ENCODE measurements at regions not wholly inside any gene's neighbourhood (a gene's known extent, or its start where the extent isn't known, plus 50 kb on each side); places are given as distances from the start of the nearest gene placed in this dataset.
"Not testable (repeated sequence)": the region's sequence is repeated elsewhere in the genome, so short reads cannot be mapped to it uniquely, and the experiment has no call there.

DNA sequence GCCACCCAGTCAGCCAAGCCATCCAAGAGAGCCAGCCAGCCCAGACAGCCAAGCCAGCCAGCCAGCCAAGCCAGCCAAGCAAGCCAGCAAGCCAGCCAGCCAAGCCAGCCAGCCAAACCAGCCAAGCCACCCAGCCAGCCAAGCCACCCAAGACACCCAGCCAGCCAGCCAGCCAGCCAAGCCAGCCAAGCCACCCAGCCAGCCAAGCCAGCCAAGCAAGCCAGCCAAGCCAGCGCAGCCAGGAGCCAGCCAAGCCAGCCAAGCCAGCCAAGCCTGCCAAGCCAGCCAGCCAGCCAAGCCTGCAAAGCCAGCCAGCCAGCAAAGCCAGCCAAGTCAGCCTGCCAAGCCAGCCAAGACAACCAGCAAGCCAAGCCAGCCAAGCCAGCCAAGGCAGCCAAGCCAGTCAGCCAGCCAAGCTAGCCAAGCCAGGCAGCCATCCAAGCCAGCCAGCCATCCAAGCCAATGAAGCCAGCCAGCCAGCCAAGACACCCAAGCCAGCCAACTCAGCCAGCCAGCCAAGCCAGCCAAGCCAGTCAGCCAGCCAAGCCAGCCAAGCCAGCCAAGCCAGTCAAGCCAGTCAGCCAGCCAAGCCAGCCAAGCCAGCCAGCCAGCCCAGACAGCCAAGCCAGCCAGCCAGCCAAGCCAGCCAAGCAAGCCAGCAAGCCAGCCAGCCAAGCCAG is 332.2 kb upstream of the PLGLB2 start:
- not testable (repeated sequence) for DNase-seq

DNA sequence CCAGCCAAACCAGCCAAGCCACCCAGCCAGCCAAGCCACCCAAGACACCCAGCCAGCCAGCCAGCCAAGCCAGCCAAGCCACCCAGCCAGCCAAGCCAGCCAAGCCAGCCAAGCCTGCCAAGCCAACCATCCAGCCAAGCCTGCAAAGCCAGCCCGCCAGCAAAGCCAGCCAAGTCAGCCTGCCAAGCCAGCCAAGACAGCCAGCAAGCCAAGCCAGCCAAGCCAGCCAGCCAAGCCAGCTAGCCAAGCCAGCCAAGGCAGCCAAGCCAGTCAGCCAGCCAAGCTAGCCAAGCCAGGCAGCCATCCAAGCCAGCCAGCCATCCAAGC is 331.7 kb upstream of the PLGLB2 start:
- DNase-seq, result not testable (repeated sequence)

DNA sequence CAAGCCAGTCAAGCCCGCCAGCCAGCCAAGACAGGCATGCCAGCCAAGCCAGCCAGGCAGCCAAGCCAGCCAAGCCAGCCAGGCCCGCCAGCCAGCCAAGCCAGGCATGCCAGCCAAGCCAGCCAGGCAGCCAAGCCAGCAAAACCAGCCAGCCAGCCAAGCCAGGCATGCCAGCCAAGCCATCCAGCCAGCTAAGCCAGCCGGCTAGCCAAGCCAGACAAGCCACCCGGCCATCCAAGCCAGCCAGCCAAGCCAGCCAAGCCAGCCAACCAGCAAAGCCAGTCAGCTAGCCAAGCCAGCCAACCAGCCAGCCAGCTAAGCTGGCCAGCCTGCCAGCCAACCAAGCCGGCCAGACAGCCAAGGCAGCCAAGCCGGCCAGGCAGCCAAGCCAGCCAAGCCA is 330.7 kb upstream of the PLGLB2 start:
- DNase-seq, result not testable (repeated sequence)

DNA sequence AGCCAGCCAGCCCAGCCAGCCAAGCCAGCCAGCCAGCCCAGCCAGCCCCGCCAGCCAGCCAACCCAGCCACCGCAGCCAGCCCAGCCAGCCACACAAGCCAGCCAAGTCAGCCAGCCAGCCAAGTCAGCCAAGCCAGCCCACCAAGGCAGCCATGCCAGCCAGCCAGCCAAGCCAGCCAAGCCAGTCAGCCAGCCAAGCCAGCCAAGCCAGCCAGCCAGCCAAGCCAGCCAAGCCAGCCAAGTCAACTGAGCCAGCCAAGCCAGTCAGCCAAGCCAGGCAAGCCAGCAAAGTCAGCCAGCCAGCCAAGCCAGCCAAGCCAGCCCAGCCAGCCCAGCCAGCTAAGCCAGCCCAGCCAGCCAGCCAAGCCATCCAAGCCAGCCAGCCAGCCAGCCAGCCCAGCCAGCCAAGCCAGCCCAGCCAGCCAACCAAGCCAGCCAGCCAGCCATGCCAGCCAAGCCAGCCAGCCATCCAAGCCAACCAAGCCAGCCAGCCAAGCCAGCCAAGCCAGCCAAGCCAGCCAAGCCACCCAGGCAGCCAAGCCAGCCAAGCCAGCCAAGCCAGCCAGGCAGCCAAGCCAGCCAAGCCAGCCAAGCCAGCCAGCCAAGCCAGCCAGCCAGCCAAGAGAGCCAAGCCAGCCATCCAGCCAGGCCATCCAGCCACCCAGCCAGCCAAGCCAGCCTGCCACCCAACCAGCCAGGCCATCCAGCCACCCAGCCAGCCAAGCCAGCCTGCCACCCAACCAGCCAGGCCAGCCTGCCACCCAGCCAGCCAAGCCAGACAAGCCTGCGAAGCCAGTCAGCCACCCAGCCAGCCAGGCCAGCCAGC is 329.9 kb upstream of the PLGLB2 start:
- not testable (repeated sequence) for DNase-seq

DNA sequence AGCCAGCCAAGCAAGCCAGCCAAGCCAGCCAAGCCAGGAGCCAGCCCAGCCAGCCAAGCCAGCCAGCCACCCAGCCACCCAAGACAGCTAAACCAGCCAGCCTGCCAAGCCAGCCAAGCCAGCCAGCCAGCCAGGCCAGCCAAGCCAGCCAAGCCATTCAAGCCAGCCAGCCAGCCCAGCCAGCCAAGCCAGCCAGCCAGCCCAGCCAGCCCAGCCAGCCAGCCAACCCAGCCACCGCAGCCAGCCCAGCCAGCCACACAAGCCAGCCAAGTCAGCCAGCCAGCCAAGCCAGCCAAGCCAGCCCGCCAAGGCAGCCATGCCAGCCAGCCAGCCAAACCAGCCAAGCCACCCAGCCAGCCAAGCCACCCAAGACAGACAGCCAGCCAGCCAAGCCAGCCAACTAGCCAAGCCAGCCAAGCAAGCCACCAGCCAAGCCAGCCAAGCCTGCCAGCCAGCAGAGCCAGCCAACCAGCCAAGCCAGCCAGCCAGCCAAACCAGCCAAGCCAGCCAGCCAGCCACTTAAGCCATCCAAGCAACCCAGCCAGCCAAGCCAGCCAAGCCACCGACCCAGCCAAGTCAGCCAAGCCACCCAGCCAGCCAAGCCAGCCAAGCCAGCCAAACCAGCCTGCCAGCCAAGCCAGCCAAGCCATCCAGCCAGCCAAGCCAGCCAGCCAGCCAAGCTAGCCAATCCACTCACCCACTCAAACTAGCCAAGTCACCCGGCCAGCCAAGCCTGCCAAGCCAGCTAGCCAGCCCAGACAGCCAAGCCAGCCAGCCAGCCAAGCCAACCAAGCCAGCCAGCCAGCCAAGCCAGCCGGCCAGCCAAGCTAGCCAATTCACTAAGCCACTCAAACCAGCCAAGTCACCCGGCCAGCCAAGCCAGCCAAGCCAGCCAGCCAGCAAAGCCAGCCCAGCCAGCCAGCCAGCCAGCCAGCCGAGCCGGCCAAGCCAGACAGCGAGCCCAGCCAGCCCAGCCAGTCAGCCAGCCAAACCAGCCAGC is 328.8 kb upstream of the PLGLB2 start:
- DNase-seq, result not testable (repeated sequence)

DNA sequence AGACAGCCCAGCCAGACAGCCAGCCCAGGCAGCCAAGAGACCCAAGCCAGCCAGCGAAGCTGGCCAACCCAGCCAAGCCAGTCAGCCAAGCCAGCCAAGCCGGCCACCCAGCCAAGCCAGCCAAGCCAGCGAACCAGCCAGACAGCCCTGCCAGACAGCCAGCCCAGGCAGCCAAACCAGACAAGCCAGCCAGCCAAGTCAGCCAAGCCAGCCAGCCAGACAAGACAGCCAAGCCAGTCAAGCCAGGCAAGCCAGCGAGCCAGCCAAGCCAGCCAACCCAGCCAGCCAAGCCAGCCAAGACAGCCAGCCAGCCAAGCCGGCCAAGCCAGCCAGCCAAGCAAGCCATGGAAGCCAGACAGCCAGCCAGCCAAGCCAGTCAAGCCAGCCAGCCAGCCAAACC is 327.9 kb upstream of the PLGLB2 start:
- DNase-seq, result not testable (repeated sequence)

DNA sequence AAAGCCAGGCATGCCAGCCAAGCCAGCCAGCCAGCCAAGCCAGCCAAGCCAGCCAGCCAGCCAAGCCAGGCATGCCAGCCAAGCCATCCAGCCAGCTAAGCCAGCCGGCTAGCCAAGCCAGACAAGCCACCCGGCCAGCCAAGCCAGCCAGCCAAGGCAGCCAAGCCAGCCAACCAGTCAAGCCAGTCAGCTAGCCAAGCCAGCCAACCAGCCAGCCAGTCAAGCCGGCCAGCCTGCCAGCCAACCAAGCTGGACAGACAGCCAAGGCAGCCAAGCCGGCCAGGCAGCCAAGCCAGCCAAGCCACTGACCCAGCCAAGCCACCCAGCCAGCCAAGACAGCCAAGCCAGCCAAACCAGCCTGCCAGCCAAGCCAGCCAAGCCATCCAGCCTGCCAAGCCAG is 326.9 kb upstream of the PLGLB2 start:
- DNase-seq, result not testable (repeated sequence)

DNA sequence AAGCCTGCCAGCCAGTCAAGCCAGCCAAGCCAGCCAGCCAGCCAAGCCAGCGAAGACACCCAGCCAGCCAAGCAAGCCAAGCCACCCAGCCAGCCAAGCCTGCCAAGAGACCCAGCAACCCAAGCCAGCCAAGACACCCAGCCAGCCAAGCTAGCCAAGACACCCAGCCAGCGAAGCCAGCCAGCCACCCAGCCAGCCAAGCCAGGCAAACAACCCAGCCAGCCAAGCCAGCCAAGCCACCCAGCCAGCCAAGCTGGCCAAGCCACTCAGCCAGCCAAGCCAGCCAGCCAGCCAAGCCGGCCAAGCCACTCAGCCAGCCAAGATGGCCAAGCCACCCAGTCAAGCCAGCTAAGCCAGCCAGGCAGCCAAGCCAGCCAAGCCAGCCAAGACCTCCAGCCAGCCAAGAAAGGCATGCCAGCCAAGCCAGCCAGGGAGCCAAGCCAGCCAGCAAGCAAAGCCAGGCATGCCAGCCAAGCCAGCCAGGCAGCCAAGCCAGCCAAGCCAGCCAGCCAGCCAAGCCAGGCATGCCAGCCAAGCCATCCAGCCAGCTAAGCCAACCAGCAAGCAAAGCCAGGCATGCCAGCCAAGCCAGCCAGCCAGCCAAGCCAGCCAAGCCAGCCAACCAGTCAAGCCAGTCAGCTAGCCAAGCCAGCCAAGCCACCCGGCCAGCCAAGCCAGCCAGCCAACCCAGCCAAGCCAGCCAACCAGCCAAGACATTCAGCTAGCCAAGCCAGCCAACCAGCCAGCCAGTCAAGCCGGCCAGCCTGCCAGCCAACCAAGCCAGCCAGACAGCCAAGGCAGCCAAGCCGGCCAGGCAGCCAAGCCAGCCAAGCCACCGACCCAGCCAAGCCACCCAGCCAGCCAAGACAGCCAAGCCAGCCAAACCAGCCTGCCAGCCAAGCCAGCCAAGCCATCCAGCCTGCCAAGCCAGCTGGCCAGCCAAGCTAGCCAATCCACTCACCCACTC is 323.8 kb upstream of the PLGLB2 start:
- DNase-seq, result not testable (repeated sequence)

DNA sequence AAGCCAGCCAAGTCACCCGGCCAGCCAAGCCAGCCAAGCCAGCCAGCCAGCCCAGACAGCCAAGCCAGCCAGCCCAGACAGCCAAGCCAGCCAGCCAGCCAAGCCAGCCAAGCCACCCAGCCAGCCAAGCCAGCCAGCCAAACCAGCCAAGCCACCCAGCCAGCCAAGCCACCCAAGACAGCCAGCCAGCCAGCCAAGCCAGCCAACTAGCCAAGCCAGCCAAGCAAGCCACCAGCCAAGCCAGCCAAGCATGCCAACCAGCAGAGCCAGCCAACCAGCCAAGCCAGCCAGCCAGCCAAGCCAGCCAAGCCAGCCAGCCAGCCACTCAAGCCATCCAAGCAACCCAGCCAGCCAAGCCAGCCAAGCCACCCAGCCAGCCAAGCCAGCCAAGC is 323.1 kb upstream of the PLGLB2 start:
- DNase-seq, result not testable (repeated sequence)

DNA sequence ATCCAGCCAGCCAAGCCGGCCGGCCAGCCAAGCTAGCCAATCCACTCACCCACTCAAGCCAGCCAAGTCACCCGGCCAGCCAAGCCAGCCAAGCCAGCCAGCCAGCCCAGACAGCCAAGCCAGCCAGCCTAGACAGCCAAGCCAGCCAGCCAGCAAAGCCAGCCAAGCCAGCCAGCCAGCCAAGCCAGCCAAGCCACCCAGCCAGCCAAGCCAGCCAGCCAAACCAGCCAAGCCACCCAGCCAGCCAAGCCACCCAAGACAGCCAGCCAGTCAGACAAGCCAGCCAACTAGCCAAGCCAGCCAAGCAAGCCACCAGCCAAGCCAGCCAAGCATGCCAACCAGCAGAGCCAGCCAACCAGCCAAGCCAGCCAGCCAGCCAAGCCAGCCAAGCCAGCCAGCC is 322.7 kb upstream of the PLGLB2 start:
- not testable (repeated sequence) for DNase-seq

DNA sequence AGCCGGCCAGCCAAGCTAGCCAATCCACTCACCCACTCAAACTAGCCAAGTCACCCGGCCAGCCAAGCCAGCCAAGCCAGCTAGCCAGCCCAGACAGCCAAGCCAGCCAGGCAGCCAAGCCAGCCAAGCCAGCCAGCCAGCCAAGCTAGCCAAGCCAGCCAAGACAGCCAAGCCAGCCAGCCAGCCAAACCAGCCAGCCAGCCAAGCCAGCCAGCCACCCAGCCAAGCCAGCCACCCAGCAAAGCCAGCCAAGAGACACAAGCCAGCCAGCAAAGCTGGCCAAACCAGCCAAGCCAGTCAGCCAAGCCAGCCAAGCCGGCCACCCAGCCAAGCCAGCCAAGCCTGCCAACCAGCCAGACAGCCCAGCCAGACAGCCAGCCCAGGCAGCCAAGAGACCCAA is 322.2 kb upstream of the PLGLB2 start:
- DNase-seq, result not testable (repeated sequence)

DNA sequence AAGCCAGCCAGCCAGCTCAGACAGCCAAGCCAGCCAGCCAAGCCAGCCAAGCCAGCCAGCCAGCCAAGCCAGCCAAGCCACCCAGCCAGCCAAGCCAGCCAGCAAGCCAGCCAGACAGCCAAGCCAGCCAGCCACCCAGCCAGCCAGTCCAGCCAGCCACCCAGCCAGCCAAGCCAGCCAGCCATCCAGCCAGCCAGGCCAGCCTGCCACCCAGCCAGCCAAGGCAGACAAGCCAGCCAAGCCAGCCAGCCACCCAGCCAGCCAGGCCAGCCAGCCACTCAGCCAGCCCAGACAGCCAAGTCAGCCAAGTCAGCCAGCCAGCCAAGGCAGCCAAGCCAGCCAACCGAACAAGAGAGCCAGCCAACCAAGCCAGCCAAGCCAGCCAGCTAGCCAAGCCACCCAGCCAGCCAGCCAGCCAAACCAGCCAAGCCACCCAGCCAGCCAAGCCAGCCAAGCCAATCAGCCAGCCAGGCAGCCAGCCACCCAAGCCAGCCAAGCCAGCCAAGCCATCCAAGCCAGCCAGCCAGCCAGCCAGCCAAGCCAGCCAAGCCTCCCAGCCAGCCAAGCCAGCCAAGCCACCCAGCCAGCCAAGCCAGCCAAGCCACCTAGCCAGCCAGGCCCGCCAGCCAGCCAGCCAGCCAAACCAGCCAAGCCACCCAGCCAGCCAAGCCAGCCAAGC is 319.3 kb upstream of the PLGLB2 start:
- DNase-seq, result not testable (repeated sequence)

DNA sequence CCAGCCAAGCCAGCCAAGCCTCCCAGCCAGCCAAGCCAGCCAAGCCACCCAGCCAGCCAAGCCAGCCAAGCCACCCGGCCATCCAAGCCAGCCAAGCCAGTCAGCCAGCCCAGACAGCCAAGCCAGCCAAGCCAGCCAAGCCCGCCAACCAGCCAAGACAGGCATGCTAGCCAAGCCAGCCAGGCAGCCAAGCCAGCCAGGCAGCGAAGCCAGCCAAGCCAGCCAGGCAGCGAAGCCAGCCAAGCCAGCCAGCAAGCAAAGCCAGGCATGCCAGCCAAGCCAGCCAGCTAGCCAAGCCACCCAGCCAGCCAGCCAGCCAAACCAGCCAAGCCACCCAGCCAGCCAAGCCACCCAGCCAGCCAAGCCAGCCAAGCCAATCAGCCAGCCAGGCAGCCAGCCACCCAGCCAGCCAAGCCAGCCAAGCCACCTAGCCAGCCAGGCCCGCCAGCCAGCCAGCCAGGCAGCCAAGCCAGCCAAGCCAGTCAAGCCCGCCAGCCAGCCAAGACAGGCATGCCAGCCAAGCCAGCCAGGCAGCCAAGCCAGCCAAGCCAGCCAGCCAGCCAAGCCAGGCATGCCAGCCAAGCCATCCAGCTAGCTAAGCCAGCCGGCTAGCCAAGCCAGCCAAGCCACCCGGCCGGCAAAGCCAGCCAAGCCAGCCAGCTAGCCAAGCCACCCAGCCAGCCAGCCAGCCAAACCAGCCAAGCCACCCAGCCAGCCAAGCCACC is 318.5 kb upstream of the PLGLB2 start:
- DNase-seq, result not testable (repeated sequence)

DNA sequence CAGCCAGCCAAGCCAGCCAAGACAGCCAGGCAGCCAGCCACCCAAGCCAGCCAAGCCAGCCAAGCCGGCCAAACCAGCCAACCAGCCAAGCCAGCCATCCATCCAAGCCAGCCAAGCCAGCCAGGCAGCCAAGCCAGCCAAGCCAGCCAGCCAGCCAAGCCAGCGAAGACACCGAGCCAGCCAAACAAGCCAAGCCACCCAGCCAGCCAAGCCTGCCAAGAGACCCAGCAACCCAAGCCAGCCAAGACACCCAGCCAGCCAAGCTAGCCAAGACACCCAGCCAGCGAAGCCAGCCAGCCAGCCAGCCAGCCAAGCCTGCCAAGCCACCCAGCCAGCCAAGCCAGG is 318.0 kb upstream of the PLGLB2 start:
- not testable (repeated sequence) for DNase-seq

DNA sequence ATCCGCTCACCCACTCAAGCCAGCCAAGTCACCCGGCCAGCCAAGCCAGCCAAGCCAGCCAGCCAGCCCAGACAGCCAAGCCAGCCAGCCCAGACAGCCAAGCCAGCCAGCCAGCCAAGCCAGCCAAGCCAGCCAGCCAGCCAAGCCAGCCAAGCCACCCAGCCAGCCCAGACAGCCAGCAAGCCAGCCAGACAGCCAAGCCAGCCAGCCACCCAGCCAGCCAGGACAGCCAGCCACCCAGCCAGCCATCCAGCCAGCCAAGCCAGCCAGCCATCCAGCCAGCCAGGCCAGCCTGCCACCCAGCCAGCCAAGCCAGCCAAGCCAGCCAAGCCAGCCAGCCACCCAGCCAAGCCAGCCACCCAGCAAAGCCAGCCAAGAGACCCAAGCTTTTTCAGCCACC is 316.8 kb upstream of the PLGLB2 start:
- not testable (repeated sequence) for DNase-seq

DNA sequence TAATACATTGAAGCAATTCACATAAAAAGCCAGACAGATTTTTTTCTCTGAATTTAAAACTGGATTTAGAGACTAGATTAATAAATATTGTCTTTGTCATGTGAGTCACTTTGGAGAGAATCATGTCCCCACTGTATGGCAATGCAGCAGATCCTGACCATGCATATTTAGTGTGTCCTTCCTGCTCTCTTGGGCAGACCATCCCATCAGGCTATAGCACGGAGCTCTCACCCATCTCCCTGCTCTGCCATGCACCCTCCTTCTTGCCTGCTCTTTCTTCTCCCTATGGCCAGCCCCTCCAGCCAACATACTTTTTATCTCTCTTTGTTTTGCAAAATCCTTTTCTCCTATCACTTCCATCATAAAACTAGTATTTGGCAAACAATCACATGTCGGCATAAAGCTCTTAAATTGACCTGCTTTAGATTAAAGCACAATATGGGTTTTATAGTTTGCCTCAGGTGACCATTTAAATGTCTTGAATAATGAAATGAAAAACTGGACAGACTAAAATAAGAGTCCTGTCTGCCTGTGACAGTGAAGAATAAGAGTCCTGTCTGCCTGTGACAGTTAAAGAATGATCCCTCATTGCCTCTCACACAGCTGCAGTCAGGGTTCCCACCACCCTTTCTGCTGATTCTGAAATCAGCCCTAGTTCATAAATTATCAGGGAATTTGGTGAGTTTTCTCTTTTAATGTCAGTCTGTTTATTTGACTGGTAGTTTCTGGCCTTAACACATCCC is 315.0 kb upstream of the PLGLB2 start:
- DNase-seq, result not testable (repeated sequence)

DNA sequence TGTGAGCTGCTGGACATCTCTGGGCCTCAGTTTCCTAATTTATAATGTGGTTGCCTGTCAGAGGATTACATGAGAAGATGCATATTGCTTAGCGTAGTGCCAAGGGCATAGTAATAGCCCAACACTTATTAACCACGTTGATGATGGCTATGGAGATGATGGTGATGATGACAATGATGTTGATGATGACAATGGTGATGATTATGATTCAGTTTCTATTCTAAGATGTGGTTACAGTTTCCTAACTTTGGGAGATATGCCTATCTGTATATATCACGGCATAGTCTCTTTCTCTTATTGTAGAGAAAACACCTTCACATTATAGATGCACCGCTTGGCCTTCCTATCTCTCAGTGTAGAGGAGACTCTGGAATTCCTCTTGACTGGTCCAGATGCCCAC is 311.9 kb upstream of the PLGLB2 start:
- not testable (repeated sequence) for DNase-seq

DNA sequence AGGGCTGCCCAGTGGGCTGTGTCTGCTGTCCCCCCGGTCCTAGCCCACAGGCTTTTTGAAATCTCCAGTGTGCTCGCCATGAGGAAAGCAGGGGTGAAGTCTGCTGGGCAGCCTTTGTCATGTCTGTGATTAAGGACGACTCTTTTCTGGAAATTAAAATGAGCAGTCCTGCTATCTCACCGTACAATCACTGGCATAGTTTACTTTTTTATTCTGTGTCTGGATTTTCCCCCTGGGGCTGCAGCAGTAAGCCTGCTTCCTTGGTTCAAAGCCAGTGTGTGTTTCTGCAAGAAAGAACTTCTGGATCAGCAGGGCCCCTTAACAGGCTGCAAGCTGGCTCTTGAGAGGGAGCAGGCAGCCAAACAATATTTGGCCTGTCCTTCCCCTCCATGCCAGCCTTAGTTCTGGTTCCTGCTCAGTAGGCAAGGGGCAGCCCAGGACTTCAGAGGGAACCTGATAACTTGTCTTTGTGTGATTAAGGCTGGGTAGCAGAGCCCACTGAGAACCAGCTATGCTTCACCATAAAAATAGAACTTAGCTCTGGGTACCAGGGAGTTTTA is 310.1 kb upstream of the PLGLB2 start:
- DNase-seq, result not testable (repeated sequence)

DNA sequence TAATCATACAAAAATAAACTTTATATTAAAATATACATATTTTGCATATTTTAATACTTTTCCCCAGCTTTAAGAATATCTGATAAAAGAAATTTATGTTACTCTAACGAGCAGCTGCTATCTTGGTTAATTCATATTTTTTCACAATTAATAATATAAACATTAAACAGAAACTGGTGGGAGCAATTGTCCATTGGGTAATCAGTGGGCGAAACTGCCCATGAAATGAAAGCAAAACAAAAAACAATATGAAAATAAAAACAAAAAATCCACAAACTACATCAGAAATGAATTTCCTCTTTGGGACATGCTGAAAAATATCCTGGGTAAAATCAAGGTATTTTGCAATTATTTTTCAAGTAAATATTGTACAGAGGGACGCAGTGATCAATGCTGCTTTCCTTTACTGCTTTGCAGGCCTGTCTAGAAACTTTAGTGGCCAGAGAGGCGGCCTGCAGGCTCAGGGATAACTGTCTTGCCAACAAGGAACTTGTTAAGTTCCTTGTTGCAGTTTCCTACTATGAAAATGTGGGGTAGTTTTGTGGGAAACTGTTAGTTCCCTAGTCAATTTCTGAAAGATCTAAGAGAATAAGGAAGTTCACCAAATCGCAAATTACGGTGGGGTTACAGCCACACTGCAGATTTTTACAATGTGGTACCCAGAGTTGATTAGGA is 309.0 kb upstream of the PLGLB2 start:
- DNase-seq, result not testable (repeated sequence)
